ENCODE measurements at regions not wholly inside any gene's neighbourhood (a gene's known extent, or its start where the extent isn't known, plus 50 kb on each side); places are given as distances from the start of the nearest gene placed in this dataset.

DNA sequence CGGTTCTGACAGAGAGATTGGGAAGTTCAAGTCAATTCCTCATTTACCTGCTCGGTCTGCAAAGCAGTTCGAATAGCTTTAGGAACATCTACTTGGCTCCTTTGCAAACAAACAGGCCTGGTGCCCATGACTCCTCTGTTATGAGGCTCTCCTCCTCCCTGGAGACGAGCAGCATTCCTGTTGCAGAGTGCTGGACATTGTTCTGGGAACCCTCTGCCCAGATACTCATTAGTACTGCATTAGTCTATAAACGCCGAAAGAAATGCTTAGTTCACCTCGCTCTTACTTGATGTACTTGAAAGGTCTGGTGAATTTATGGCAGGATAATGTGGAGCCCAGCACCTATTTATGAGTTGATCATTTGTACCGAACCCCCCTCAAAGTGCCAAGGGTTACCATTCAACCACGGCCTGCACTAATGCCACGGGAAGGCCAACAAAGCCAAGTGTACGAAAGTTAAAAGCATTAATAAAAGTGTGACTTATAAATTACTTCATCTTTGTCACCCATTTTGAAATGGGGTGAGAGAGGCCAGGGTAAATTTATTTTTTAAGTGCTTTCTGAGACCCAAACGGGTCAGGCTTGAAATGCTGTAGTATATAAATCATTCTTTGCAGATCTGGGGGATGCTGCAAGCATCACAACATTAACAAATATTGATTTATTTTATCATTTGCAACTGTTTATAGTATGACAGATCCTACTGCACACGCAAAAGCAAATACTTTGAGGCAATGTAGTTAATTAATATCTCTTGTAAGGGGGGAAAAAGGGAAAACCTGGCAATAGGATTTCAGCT, 478.9 kb upstream of the PSMD7 start:
- Histone ChIP-seq H3K4me3 (ENCODE audit: low read length) (no peak overlapping the region), H3K9me3 (ENCODE audit: control insufficient read depth, low read length) (no peaks in the 10 kb centered on the region), H3K9ac (ENCODE audit: low read length) (no peak overlapping the region), H3K27me3 (ENCODE audit: control insufficient read depth, insufficient read depth, low read length) (no peaks in the 10 kb centered on the region), H3K4me1 (ENCODE audit: control insufficient read depth, insufficient read depth, low read length) (no peaks in the 10 kb centered on the region), H3K36me3 (ENCODE audit: control insufficient read depth, insufficient read depth, low read length) (no peaks in the 10 kb centered on the region)

DNA sequence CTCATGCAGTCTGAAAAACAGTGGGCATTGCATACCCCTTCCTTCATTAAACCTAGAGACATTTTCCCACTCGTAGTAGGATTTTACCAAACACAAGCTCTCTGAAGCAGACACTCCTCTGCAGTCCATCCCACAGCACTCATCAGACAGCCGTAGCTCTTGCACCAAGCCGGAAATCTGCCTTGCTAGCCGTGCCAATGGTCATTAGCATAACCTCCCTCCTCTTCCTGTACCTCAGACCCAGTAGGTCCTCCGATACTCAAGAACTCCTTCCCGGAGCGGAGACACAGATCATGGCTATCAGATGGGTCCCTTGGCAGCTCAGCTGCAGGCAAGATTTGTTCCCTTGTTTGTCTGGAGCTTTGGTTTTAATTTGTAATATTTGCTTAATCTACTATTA, 483.1 kb upstream of the PSMD7 start:
- no peaks in the 10 kb centered on the region for H3K27me3 ChIP-seq (ENCODE audit: control insufficient read depth, insufficient read depth, low read length)
- no peaks in the 10 kb centered on the region for H3K9me3 ChIP-seq (ENCODE audit: control insufficient read depth, low read length)
- H3K9ac ChIP-seq (ENCODE audit: low read length) = no peak overlapping the region

DNA sequence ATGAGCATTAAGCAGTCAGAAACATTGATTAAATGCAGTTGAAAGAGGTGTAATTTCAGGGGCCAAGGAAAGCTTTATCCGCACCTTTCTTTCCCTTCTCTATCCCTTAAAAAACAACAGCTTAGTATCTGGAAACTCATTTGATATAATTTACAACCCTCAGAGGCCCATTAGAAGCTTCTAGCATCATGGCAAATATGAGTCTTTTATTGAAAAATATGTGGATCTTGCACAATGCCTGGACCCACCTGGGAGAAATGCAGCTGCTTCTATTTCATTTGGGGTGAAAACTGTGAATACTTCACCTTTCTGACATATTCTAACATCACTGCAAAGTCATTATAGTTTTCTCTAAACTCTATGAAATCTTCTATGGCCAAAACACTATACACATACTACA, 492.2 kb upstream of the PSMD7 start:
- Histone ChIP-seq H3K36me3 (ENCODE audit: control insufficient read depth, insufficient read depth, low read length) (no peaks in the 10 kb centered on the region), H3K9ac (ENCODE audit: low read length) (no peak overlapping the region), H3K4me1 (ENCODE audit: control insufficient read depth, insufficient read depth, low read length) (no peaks in the 10 kb centered on the region), H3K27me3 (ENCODE audit: control insufficient read depth, insufficient read depth, low read length) (no peaks in the 10 kb centered on the region), H3K4me3 (ENCODE audit: low read length) (no peak overlapping the region), H3K9me3 (ENCODE audit: control insufficient read depth, low read length) (no peaks in the 10 kb centered on the region)

More for the DNA sequence above, 483.1 kb upstream of the PSMD7 start:
- Histone ChIP-seq H3K36me3 (ENCODE audit: control insufficient read depth, insufficient read depth, low read length) (no peaks in the 10 kb centered on the region), H3K4me3 (ENCODE audit: low read length) (no peak overlapping the region), H3K4me1 (ENCODE audit: control insufficient read depth, insufficient read depth, low read length) (no peaks in the 10 kb centered on the region)

DNA sequence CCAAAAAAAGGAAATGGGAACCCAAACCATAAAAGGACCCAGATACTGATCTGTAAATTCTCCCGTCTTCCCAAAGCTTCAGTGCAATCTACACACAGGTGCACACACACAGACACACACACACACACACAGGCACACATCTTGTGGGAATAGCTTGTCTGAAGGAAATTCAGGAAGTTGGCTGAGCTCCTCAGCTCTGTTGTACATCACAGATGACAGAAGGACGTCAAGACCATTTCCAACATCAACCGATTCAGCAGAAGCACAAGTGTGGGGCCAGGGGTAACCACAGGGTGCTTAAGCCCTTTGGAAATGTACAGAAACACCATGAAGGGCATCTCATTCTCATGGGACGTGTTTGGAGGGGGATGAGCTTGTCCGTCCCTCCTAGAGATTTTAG, 498.1 kb upstream of the PSMD7 start:
- no peaks in the 10 kb centered on the region for H3K9me3 ChIP-seq (ENCODE audit: control insufficient read depth, low read length)

DNA sequence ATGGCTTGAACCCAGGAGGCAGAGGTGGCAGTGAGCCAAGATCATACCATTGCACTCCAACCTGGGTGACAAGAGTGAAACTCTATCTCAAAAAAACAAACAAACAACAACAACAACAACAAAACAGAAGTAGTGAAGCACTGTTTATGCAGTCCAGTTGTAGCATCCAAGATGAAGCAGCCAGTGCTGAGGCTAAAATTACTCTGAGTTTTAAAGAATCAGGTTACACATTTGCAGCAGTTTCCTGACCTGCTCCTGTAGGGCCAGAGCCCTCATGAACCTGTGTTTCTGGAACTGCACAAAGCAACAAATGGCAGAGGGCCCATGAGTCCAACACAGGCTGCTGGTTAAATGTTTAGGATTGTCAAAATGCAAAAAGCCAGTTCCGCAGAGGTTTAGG, 499.5 kb upstream of the PSMD7 start:
- no peaks in the 10 kb centered on the region for H3K36me3 ChIP-seq (ENCODE audit: control insufficient read depth, insufficient read depth, low read length)
- no peak overlapping the region for H3K9ac ChIP-seq (ENCODE audit: low read length)
- no peaks in the 10 kb centered on the region for H3K4me1 ChIP-seq (ENCODE audit: control insufficient read depth, insufficient read depth, low read length)
- no peaks in the 10 kb centered on the region for H3K27me3 ChIP-seq (ENCODE audit: control insufficient read depth, insufficient read depth, low read length)
- H3K9me3 ChIP-seq (ENCODE audit: control insufficient read depth, low read length) = no peaks in the 10 kb centered on the region
- no peak overlapping the region for H3K4me3 ChIP-seq (ENCODE audit: low read length)

More for the DNA sequence above, 498.1 kb upstream of the PSMD7 start:
- no peaks in the 10 kb centered on the region for H3K4me1 ChIP-seq (ENCODE audit: control insufficient read depth, insufficient read depth, low read length)
- H3K27me3 ChIP-seq (ENCODE audit: control insufficient read depth, insufficient read depth, low read length) = no peaks in the 10 kb centered on the region
- H3K4me3 ChIP-seq (ENCODE audit: low read length) = no peak overlapping the region
- no peak overlapping the region for H3K9ac ChIP-seq (ENCODE audit: low read length)
- H3K36me3 ChIP-seq (ENCODE audit: control insufficient read depth, insufficient read depth, low read length) = no peaks in the 10 kb centered on the region

DNA sequence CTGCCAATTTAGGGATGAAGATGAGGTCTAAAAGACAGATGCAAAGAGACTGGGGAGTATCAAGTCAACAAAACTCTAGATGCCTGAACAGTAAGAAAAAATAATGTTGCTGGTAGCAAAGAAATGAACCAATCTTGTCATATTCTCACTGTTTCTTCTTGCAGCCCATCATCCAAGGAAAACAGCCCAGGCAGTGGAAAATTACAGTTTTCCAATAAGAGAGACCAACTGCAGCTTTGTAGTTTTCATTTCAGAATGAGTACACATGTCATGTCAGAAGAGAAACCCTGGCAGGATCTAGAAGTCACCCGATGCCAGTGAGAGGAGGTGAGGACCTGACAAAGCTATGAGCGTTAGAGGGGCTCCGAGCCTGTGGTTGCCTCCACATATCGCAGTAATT, 500.4 kb upstream of the PSMD7 start:
- no peaks in the 10 kb centered on the region for H3K36me3 ChIP-seq (ENCODE audit: control insufficient read depth, insufficient read depth, low read length)
- H3K9me3 ChIP-seq (ENCODE audit: control insufficient read depth, low read length) = no peaks in the 10 kb centered on the region
- H3K4me3 ChIP-seq (ENCODE audit: low read length) = no peak overlapping the region
- H3K27me3 ChIP-seq (ENCODE audit: control insufficient read depth, insufficient read depth, low read length) = no peaks in the 10 kb centered on the region
- no peak overlapping the region for H3K9ac ChIP-seq (ENCODE audit: low read length)
- H3K4me1 ChIP-seq (ENCODE audit: control insufficient read depth, insufficient read depth, low read length) = no peaks in the 10 kb centered on the region

DNA sequence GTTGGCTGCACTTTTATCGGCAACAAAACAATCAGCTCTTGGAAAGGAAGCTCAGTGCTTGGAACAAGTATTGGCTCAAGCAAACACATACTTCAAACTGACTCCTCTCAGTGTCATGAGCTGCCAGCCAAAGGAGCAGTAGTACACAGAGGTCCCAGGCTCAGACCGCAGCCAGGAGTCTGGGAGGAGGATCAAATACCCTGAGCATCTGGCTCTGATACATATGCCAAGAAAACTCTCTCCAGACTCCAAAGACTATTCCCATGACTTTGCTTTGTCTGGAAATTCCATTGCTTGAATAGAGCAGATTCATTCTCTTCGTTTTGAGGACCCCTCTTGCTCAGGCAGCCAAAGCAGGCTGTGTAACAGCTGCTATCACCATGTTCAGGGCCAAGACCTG, 501.6 kb upstream of the PSMD7 start:
- H3K27me3 ChIP-seq (ENCODE audit: control insufficient read depth, insufficient read depth, low read length) = no peaks in the 10 kb centered on the region
- H3K4me1 ChIP-seq (ENCODE audit: control insufficient read depth, insufficient read depth, low read length) = no peaks in the 10 kb centered on the region
- H3K4me3 ChIP-seq (ENCODE audit: low read length) = no peak overlapping the region
- H3K9ac ChIP-seq (ENCODE audit: low read length) = no peak overlapping the region
- no peaks in the 10 kb centered on the region for H3K9me3 ChIP-seq (ENCODE audit: control insufficient read depth, low read length)
- no peaks in the 10 kb centered on the region for H3K36me3 ChIP-seq (ENCODE audit: control insufficient read depth, insufficient read depth, low read length)

DNA sequence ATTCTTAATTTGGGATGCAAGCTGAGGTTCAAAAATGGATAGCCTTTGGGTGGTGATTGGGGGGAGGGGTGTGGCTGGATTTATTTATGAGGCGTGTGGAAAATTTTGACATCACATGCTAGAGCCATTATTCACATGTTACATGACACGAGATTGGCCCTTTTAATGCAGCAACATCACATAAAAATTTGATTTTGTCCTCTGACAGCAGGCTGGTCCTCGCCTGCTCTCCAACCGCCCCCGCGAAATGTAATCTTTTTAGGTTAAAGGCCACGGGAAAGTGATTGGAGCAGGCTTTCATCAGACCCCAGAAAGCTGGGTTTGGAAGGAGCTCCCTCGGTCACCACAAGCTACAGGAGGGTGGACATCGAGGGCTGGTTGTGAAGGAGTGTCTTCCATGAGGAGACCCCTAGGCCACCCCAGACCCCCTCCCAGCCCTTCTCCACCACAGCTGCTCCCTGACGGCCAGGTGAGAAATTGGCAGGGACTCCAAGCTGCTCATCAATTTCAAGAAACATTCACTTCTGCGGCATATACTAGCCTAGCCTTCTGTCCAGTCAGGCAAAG, 502.7 kb upstream of the PSMD7 start:
- Histone ChIP-seq H3K9ac (ENCODE audit: low read length) (no peak overlapping the region), H3K9me3 (ENCODE audit: control insufficient read depth, low read length) (no peaks in the 10 kb centered on the region), H3K36me3 (ENCODE audit: control insufficient read depth, insufficient read depth, low read length) (no peaks in the 10 kb centered on the region), H3K4me3 (ENCODE audit: low read length) (no peak overlapping the region), H3K4me1 (ENCODE audit: control insufficient read depth, insufficient read depth, low read length) (no peaks in the 10 kb centered on the region), H3K27me3 (ENCODE audit: control insufficient read depth, insufficient read depth, low read length) (no peaks in the 10 kb centered on the region)

DNA sequence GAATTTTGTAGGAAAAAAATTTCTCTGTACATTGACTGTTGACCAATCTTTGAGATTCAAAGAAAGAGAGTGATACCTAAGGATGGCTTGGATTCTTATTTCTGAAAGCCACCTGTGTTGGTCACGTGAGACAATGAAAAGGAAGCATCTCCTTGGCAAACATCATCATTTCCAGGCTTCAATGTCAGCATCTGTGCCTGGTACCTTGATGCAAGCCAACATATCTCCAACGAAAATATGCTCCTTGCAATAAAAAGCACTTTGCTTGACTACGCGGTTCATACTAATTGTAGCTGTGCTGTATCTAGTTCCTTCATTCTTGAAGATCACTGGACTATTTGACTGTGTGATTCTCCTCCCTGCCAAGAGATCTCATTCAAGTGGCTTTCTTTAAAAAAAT, 503.4 kb upstream of the PSMD7 start:
- H3K4me3 ChIP-seq (ENCODE audit: low read length) = no peak overlapping the region
- H3K9me3 ChIP-seq (ENCODE audit: control insufficient read depth, low read length) = no peaks in the 10 kb centered on the region
- H3K27me3 ChIP-seq (ENCODE audit: control insufficient read depth, insufficient read depth, low read length) = no peaks in the 10 kb centered on the region
- H3K4me1 ChIP-seq (ENCODE audit: control insufficient read depth, insufficient read depth, low read length) = no peaks in the 10 kb centered on the region
- H3K9ac ChIP-seq (ENCODE audit: low read length) = no peak overlapping the region
- no peaks in the 10 kb centered on the region for H3K36me3 ChIP-seq (ENCODE audit: control insufficient read depth, insufficient read depth, low read length)

DNA sequence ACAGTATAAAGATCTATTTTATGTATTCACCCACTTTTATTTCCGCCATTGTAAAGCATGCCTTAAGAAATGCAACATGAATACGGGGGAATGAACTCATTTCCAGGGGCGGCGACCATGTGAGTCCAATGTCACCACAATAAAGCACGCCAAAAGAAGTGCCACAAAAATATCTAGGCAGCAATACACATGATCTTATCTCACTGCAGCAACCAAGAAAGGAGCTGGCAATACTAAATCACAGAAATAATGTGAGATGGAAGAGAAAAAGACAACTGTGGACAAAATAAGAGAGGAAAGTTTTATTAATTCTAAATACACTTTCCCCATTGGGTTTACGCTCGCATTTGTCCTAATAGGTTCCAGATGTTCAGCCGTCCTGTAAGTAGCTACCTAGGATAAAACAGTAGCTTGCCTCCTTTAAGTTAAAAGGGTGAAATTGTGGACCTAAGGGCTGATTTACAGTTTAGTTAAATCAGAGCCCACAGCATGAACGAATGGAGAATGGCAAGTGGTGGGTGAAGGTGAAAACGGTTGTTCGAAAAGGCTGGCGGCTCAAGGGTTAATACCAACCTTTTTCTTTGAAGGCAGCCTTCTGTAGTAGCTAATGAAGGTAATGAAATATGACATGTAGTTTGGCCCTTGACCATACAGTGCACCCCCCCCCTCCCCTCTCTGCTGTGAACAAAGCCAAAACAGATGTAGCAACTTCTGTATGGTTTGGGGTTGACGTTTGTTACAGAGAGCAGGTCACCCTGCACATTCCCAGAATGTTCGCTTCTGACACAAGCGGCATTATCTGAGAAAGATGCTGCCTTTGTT, 504.2 kb upstream of the PSMD7 start:
- Histone ChIP-seq H3K4me1 (ENCODE audit: control insufficient read depth, insufficient read depth, low read length) (no peaks in the 10 kb centered on the region), H3K9me3 (ENCODE audit: control insufficient read depth, low read length) (no peaks in the 10 kb centered on the region), H3K4me3 (ENCODE audit: low read length) (no peak overlapping the region), H3K27me3 (ENCODE audit: control insufficient read depth, insufficient read depth, low read length) (no peaks in the 10 kb centered on the region), H3K9ac (ENCODE audit: low read length) (no peak overlapping the region), H3K36me3 (ENCODE audit: control insufficient read depth, insufficient read depth, low read length) (no peaks in the 10 kb centered on the region)

DNA sequence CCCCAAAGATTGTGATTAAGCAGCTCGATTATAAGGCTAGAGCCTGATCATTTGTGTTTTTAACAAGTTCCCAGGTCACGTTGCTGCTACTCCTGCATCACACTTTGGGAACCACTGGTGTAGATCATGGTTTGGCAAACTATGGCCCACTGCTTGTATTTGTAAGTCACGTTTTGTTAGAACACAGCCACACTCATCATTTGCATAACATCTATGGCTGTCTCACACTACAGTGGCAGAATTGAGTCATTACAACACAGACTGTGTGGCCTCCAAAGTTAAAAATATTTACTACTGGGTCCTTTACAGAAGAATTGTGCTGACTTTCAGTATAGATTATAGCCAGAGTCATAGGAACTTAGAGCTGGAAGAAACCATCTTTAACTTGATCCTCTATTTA, 515.3 kb upstream of the PSMD7 start:
- Histone ChIP-seq H3K9me3 (ENCODE audit: control insufficient read depth, low read length) (no peaks in the 10 kb centered on the region), H3K27me3 (ENCODE audit: control insufficient read depth, insufficient read depth, low read length) (no peaks in the 10 kb centered on the region), H3K36me3 (ENCODE audit: control insufficient read depth, insufficient read depth, low read length) (no peaks in the 10 kb centered on the region), H3K4me3 (ENCODE audit: low read length) (no peak overlapping the region), H3K4me1 (ENCODE audit: control insufficient read depth, insufficient read depth, low read length) (no peaks in the 10 kb centered on the region), H3K9ac (ENCODE audit: low read length) (no peak overlapping the region)

DNA sequence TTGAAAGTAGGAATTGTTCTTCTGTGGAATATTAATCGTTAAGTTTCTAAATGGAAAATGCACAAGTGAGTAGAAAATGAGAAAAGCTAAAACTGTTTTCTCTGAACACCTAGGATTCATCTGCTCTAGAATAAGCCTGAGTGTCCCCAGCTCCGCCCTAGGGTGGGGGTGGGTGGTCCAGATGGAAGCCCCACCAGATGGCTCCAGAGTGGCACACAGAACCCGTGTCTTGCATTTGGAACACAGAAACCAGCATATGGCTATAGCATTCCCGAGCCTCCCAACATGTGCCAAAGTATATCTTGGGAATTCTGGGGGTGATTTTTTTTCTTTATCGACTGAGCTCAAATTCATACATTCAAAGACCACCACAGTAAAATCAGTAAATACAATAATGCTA, 517.7 kb upstream of the PSMD7 start:
- no peak overlapping the region for H3K4me3 ChIP-seq (ENCODE audit: low read length)
- H3K4me1 ChIP-seq (ENCODE audit: control insufficient read depth, insufficient read depth, low read length) = no peaks in the 10 kb centered on the region
- H3K27me3 ChIP-seq (ENCODE audit: control insufficient read depth, insufficient read depth, low read length) = no peaks in the 10 kb centered on the region
- H3K9me3 ChIP-seq (ENCODE audit: control insufficient read depth, low read length) = no peaks in the 10 kb centered on the region
- no peaks in the 10 kb centered on the region for H3K36me3 ChIP-seq (ENCODE audit: control insufficient read depth, insufficient read depth, low read length)
- no peak overlapping the region for H3K9ac ChIP-seq (ENCODE audit: low read length)
